Keratinocyte (primary cell): ENCODE measurements at regions not wholly inside any gene's neighbourhood (a gene's known extent, or its start where the extent isn't known, plus 50 kb on each side); places are given as distances from the start of the nearest gene placed in this dataset.

ENCODE experiments used
- DNase-seq: peaks from one replicate; pipeline ENCODE4 v3.0.0-alpha.2; 2011; ENCODE audit warnings: low read depth, missing footprints, low spot score
- FAIRE-seq: peaks from 2 replicates; lab custom pipeline; 2011; peaks lifted over from hg19 to GRCh38; lab: Jason Lieb, UNC
- H2AFZ ChIP-seq: 2 replicates; pipeline ENCODE4 v1.6.0; 2012; ENCODE audit warnings: low read length, control low read depth, inconsistent platforms; ENCODE audit not compliant: control insufficient read depth
- H3K27ac ChIP-seq: 2 replicates; pipeline ENCODE4 v1.5.1; 2011; ENCODE audit warnings: low read length; ENCODE audit not compliant: control insufficient read depth, insufficient read depth
- H3K27me3 ChIP-seq: 3 replicates; pipeline ENCODE4 v1.6.0; 2011; ENCODE audit warnings: low read length; ENCODE audit not compliant: control insufficient read depth, insufficient read depth; ENCODE audit errors: extremely low read depth
- H3K36me3 ChIP-seq, 2 experiments: 2 replicates in 1 of 2; 3 replicates in 1 of 2; pipeline ENCODE4 v1.5.1; 2011; ENCODE audit warnings: low read length in 2 of 2, mild to moderate bottlenecking in 1 of 2; ENCODE audit not compliant: control insufficient read depth in 2 of 2, insufficient read depth in 2 of 2; ENCODE audit errors: extremely low read depth in 1 of 2
- H3K4me1 ChIP-seq: 3 replicates; pipeline ENCODE4 v1.5.1; 2011; ENCODE audit warnings: low read length; ENCODE audit not compliant: control insufficient read depth, insufficient read depth; ENCODE audit errors: extremely low read depth
- H3K4me2 ChIP-seq: 3 replicates; pipeline ENCODE4 v1.6.0; 2011; ENCODE audit warnings: low read depth, low read length; ENCODE audit not compliant: control insufficient read depth, insufficient read depth; ENCODE audit errors: extremely low read depth
- H3K4me3 ChIP-seq, 3 experiments: fragments of 200-600 bp in 1 of 3; sonication (generic) in 1 of 3; 2 replicates in 2 of 3; 3 replicates in 1 of 3; pipeline ENCODE4 v1.5.1; 2011 to 2016; ENCODE audit warnings: low read length in 3 of 3, mild to moderate bottlenecking in 3 of 3, control low read depth in 2 of 3, inconsistent platforms in 1 of 3, low read depth in 1 of 3, mixed read lengths in 1 of 3, mixed run types in 1 of 3, moderate library complexity in 1 of 3; ENCODE audit not compliant: control insufficient read depth in 2 of 3, insufficient read depth in 2 of 3; ENCODE audit errors: extremely low read depth in 1 of 3
- H3K79me2 ChIP-seq: 2 replicates; pipeline ENCODE4 v1.6.0; 2012; ENCODE audit warnings: low read length; ENCODE audit not compliant: control insufficient read depth, insufficient read depth
- H3K9ac ChIP-seq: 3 replicates; pipeline ENCODE4 v1.6.0; 2011; ENCODE audit warnings: low read length; ENCODE audit not compliant: control insufficient read depth, insufficient read depth; ENCODE audit errors: extremely low read depth
- H3K9me1 ChIP-seq: 3 replicates; pipeline ENCODE4 v1.6.0; 2011; ENCODE audit warnings: low read length; ENCODE audit not compliant: control insufficient read depth, insufficient read depth; ENCODE audit errors: extremely low read depth
- H3K9me3 ChIP-seq: 2 replicates; pipeline ENCODE4 v1.5.1; 2012; ENCODE audit warnings: low read depth, low read length; ENCODE audit not compliant: control insufficient read depth
- H4K20me1 ChIP-seq: 3 replicates; pipeline ENCODE4 v1.6.0; 2011; ENCODE audit warnings: low read length; ENCODE audit not compliant: control insufficient read depth, insufficient read depth; ENCODE audit errors: extremely low read depth
- CTCF ChIP-seq, 3 experiments: IDR thresholded peaks in 1 of 3; conservative IDR thresholded peaks in 1 of 3; optimal IDR thresholded peaks in 1 of 3; 2 replicates in 2 of 3; 3 replicates in 1 of 3; pipeline versions ENCODE3 to v1.5.1; 2011; ENCODE audit warnings: low read length in 3 of 3, mild to moderate bottlenecking in 3 of 3, moderate library complexity in 2 of 3, control low read depth in 1 of 3, inconsistent platforms in 1 of 3; ENCODE audit not compliant: insufficient read depth in 2 of 3; ENCODE audit errors: extremely low read depth in 1 of 3
- EZH2 ChIP-seq: IDR thresholded peaks from one replicate; pipeline ENCODE4 v1.6.1; 2012; ENCODE audit warnings: inconsistent platforms, mild to moderate bottlenecking, low read length, moderate library complexity
- dilution Hi-C: fragments of 300-500 bp; cut with MboI; formaldehyde crosslinking; loops from one replicate; pipeline ENCODE4 v1.7.0; 2020; ENCODE audit warnings: low sequenced_read_pairs; ENCODE audit not compliant: extremely low pct_ligation_motif_present

GRCh38 chr4:176981074-176981473 is 188.4 kb upstream of the VEGFC start:
- H3K27me3 ChIP-seq, result no peaks in the 10 kb centered on the region
- DNase-seq (no peak), FAIRE-seq (peak; percentile 5)
- H3K9ac ChIP-seq, result no peak overlapping the region
- H2AFZ ChIP-seq, result no peak overlapping the region
- peaks cover 66% of the 10 kb centered on the region for H3K79me2 ChIP-seq
- H3K27ac ChIP-seq, result peak overlapping the region; percentile 1
- no peak overlapping the region for H3K4me3 ChIP-seq
- no peaks in the 10 kb centered on the region for H3K9me3 ChIP-seq
- H3K9me1 ChIP-seq, result no peaks in the 10 kb centered on the region
- H3K4me1 ChIP-seq, result peaks cover 10% of the 10 kb centered on the region
- TF ChIP-seq EZH2, result no peak
- H4K20me1 ChIP-seq, result no peaks in the 10 kb centered on the region
- dilution Hi-C loops, result no loop called here
- no peak overlapping the region for H3K4me2 ChIP-seq
- no peaks in the 10 kb centered on the region for H3K36me3 ChIP-seq

- Histone ChIP-seq H3K4me3 (no peak overlapping the region), H3K9me1 (no peaks in the 10 kb centered on the region), H3K27me3 (no peaks in the 10 kb centered on the region), H2AFZ (no peak overlapping the region), H4K20me1 (no peaks in the 10 kb centered on the region), H3K4me1 (peaks cover 10% of the 10 kb centered on the region), H3K4me2 (no peak overlapping the region), H3K9ac (no peak overlapping the region), H3K9me3 (no peaks in the 10 kb centered on the region), H3K27ac (peak overlapping the region; percentile 1), H3K36me3 (no peaks in the 10 kb centered on the region), H3K79me2 (peaks cover 69% of the 10 kb centered on the region)
- FAIRE-seq (no peak), DNase-seq (no peak)
- TF ChIP-seq CTCF (optimal IDR thresholded peaks at IDR 0.05 in 1 of 3, IDR thresholded peaks at IDR 0.05 in 1 of 3, conservative IDR thresholded peaks at IDR 0.05 in 1 of 3; ENCODE audit: extremely low read depth in 1 of 3, insufficient read depth in 2 of 3, low read length in 3 of 3) (no peak), EZH2 (no peak)
- dilution Hi-C loops, result no loop called here
Measured at GRCh38 chr4:176981551-176981950, 188.8 kb upstream of the VEGFC start.

GRCh38 chr4:176988226-176988625 is 195.5 kb upstream of the VEGFC start:
- TF ChIP-seq EZH2 (no peak), CTCF (optimal IDR thresholded peaks at IDR 0.05 in 1 of 3, IDR thresholded peaks at IDR 0.05 in 1 of 3, conservative IDR thresholded peaks at IDR 0.05 in 1 of 3; ENCODE audit: extremely low read depth in 1 of 3, insufficient read depth in 2 of 3, low read length in 3 of 3) (no peak)
- Histone ChIP-seq H3K36me3 (peaks cover 0 to 5% of the 10 kb centered on the region in 2 experiments), H3K4me3 (no peak overlapping the region), H3K4me2 (peak overlapping the region; percentile 4), H2AFZ (peak overlapping the region; percentile 3), H3K9me1 (no peaks in the 10 kb centered on the region), H3K27me3 (no peaks in the 10 kb centered on the region), H3K4me1 (peaks cover 15% of the 10 kb centered on the region), H3K79me2 (peaks cover 75% of the 10 kb centered on the region), H3K9ac (no peak overlapping the region), H4K20me1 (no peaks in the 10 kb centered on the region), H3K27ac (peak overlapping the region; percentile 71), H3K9me3 (peaks cover 3% of the 10 kb centered on the region)
- FAIRE-seq, result peak; percentile 98
- dilution Hi-C loops, result no loop called here
- peak; percentile 87 for DNase-seq
